ENCODE measurements at regions not wholly inside any gene's neighbourhood (a gene's known extent, or its start where the extent isn't known, plus 50 kb on each side); places are given as distances from the start of the nearest gene placed in this dataset.

GRCh38 chr5:66246608-66247007 is 102.5 kb downstream of the SREK1 start:
- DNase-seq, result no peak
- H3K27ac ChIP-seq, result no peak overlapping the region

GRCh38 chr5:66247176-66247960 is 103.3 kb downstream of the SREK1 start:
- no peak for DNase-seq
- H3K4me3 ChIP-seq, result no peak overlapping the region
- no peaks in the 10 kb centered on the region for H3K9me3 ChIP-seq
- TF ChIP-seq CTCF (IDR thresholded peaks at IDR 0.05), result no peak
- intact Hi-C loops (cut with DNase I; ENCODE audit: low total_unique reads), result no loop called here
- H3K36me3 ChIP-seq, result no peaks in the 10 kb centered on the region
- H3K4me1 ChIP-seq, result no peaks in the 10 kb centered on the region
- no peak overlapping the region for H3K27ac ChIP-seq
- H3K27me3 ChIP-seq, result no peaks in the 10 kb centered on the region

More at GRCh38 chr5:66246608-66247007, 102.5 kb downstream of the SREK1 start:
- Histone ChIP-seq H3K4me3 (no peak overlapping the region), H3K4me1 (no peaks in the 10 kb centered on the region), H3K27me3 (no peaks in the 10 kb centered on the region), H3K9me3 (no peaks in the 10 kb centered on the region), H3K36me3 (no peaks in the 10 kb centered on the region)
- intact Hi-C loops (cut with DNase I; ENCODE audit: low total_unique reads), result no loop called here
- no peak for TF ChIP-seq CTCF (IDR thresholded peaks at IDR 0.05)

GRCh38 chr5:66248874-66249273 is 104.8 kb downstream of the SREK1 start:
- H3K4me1 ChIP-seq, result no peaks in the 10 kb centered on the region
- H3K9me3 ChIP-seq, result no peaks in the 10 kb centered on the region
- no peak for DNase-seq
- no peak for TF ChIP-seq CTCF (IDR thresholded peaks at IDR 0.05)
- no peaks in the 10 kb centered on the region for H3K36me3 ChIP-seq
- H3K27ac ChIP-seq, result no peak overlapping the region
- no peaks in the 10 kb centered on the region for H3K27me3 ChIP-seq
- intact Hi-C loops (cut with DNase I; ENCODE audit: low total_unique reads), result no loop called here
- no peak overlapping the region for H3K4me3 ChIP-seq

- Histone ChIP-seq H3K4me3 (no peak overlapping the region), H3K9me3 (no peaks in the 10 kb centered on the region), H3K27me3 (no peaks in the 10 kb centered on the region), H3K36me3 (no peaks in the 10 kb centered on the region), H3K27ac (no peak overlapping the region), H3K4me1 (no peaks in the 10 kb centered on the region)
- TF ChIP-seq CTCF (IDR thresholded peaks at IDR 0.05), result no peak
- no peak for DNase-seq
- intact Hi-C loops (cut with DNase I; ENCODE audit: low total_unique reads), result no loop called here
Measured at GRCh38 chr5:66249920-66250319, 105.8 kb downstream of the SREK1 start.

GRCh38 chr5:66252849-66253248 is 108.7 kb downstream of the SREK1 start:
- TF ChIP-seq CTCF (IDR thresholded peaks at IDR 0.05), result no peak
- H3K9me3 ChIP-seq, result no peaks in the 10 kb centered on the region
- H3K36me3 ChIP-seq, result no peaks in the 10 kb centered on the region
- no peaks in the 10 kb centered on the region for H3K27me3 ChIP-seq
- intact Hi-C loops (cut with DNase I; ENCODE audit: low total_unique reads), result no loop called here
- H3K4me3 ChIP-seq, result no peak overlapping the region
- no peaks in the 10 kb centered on the region for H3K4me1 ChIP-seq
- DNase-seq, result no peak
- H3K27ac ChIP-seq, result no peak overlapping the region
